Common myeloid progenitor, CD34-positive (primary cell): ENCODE measurements at regions not wholly inside any gene's neighbourhood (a gene's known extent, or its start where the extent isn't known, plus 50 kb on each side); places are given as distances from the start of the nearest gene placed in this dataset.

ENCODE experiments used
- CTCF ChIA-PET: fragments of 350-600 bp; sonication (Branson Sonifier 250); formaldehyde crosslinking; loops from one replicate; lab custom pipeline; 2021; ENCODE audit warnings: antibody characterized with exemption; lab: Charles Lee
- POLR2A ChIA-PET: fragments of 350-600 bp; sonication (Branson Sonifier 250); formaldehyde crosslinking; loops from one replicate; lab custom pipeline; 2021; ENCODE audit warnings: antibody characterized with exemption; lab: Charles Lee
- DNase-seq, 3 donors: peaks; one replicate each; pipeline versions ENCODE4 v3.0.0 to v3.0.0-alpha.2; 2013
- H3K27ac ChIP-seq, 2 experiments: 1 replicate in 1 of 2; 2 replicates in 1 of 2; pipeline ENCODE4 v1.7.0; 2013; ENCODE audit warnings: inconsistent platforms in 2 of 2, low read length in 2 of 2, mild to moderate bottlenecking in 2 of 2, low read depth in 1 of 2, moderate library complexity in 1 of 2; ENCODE audit not compliant: severe bottlenecking in 2 of 2, insufficient read depth in 1 of 2, poor library complexity in 1 of 2
- H3K27me3 ChIP-seq, 5 experiments: replicated peaks in 2 of 5; 1 replicate in 3 of 5; 2 replicates in 2 of 5; pipeline versions ENCODE4 v1.6.1 to v1.7.0; 2013; ENCODE audit warnings: low read length in 4 of 5, mild to moderate bottlenecking in 2 of 5, moderate library complexity in 2 of 5, inconsistent platforms in 1 of 5; ENCODE audit not compliant: insufficient read depth in 5 of 5, control insufficient read depth in 4 of 5
- H3K36me3 ChIP-seq, 4 experiments: 1 replicate in 2 of 4; 2 replicates in 2 of 4; pipeline versions ENCODE4 v1.6.1 to v1.7.0; 2013; ENCODE audit warnings: low read length in 3 of 4, control low read depth in 1 of 4, mild to moderate bottlenecking in 1 of 4; ENCODE audit not compliant: control insufficient read depth in 4 of 4, insufficient read depth in 4 of 4
- H3K4me1 ChIP-seq, 4 experiments: 1 replicate in 3 of 4; 2 replicates in 1 of 4; pipeline versions ENCODE4 v1.6.1 to v1.7.1; 2013; ENCODE audit warnings: low read length in 3 of 4, mild to moderate bottlenecking in 3 of 4, control low read depth in 1 of 4, inconsistent platforms in 1 of 4, moderate library complexity in 1 of 4; ENCODE audit not compliant: control insufficient read depth in 4 of 4, insufficient read depth in 4 of 4; ENCODE audit errors: control extremely low read depth in 1 of 4
- H3K4me3 ChIP-seq, 7 experiments: 1 replicate in 4 of 7; 2 replicates in 3 of 7; pipeline versions ENCODE4 v1.5.1 to v1.7.0; 2013; ENCODE audit warnings: mild to moderate bottlenecking in 7 of 7, low read length in 6 of 7, moderate library complexity in 6 of 7, inconsistent platforms in 2 of 7, low read depth in 2 of 7, control low read depth in 1 of 7; ENCODE audit not compliant: insufficient read depth in 4 of 7, control insufficient read depth in 1 of 7; ENCODE audit errors: extremely low read depth in 1 of 7
- H3K9me3 ChIP-seq, 5 experiments: 1 replicate in 4 of 5; 2 replicates in 1 of 5; pipeline versions ENCODE4 v1.6.1 to v1.7.1; 2013; ENCODE audit warnings: low read length in 4 of 5, mild to moderate bottlenecking in 2 of 5, inconsistent platforms in 1 of 5, low read depth in 1 of 5, moderate library complexity in 1 of 5; ENCODE audit not compliant: control insufficient read depth in 4 of 5, insufficient read depth in 2 of 5; ENCODE audit errors: control extremely low read depth in 1 of 5
- WGBS: methylation state at CpG from one replicate; pipeline ENCODE4 v1.1.5; 2013; ENCODE audit not compliant: insufficient coverage; 5-methylcytosine and 5-hydroxymethylcytosine counted together

DNA sequence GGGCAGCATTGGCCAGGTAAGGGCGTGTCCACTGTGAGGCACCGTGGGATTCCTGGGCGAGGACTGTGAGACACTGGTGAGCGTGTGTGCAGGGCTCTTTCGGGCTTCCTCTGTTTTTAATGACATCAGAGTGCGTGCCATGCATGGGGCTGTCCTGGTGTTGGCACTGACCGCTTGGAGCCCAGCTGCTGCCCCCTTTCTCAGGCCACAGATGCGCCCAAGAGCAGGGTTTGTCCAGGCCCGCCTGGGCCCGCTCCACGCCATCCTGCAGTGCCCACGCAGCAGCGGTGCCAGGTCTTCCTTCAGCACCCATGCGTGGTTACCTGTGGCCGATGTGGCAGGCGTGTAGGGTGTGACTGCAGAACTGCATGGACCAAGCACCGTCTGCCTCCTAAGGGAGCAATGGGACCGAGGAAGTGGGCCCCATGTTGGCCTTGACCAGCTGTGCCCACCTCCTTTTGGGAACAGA lies 72.3 kb upstream of the SEPTIN5 start:
- CTCF ChIA-PET, result no interaction called here
- Histone ChIP-seq H3K27me3 (peaks cover 0 to 2% (median 0%) of the 10 kb centered on the region in 5 experiments), H3K4me3 (no peak overlapping the region), H3K36me3 (no peaks in the 10 kb centered on the region), H3K27ac (no peak overlapping the region), H3K4me1 (peaks cover 1 to 57% (median 26%) of the 10 kb centered on the region in 4 experiments), H3K9me3 (peaks cover 0 to 6% (median 0%) of the 10 kb centered on the region in 5 experiments)
- POLR2A ChIA-PET, result no interaction called here
- 93% methylated on average over 18 of the region's 18 CpGs for WGBS
- no peak for DNase-seq

DNA sequence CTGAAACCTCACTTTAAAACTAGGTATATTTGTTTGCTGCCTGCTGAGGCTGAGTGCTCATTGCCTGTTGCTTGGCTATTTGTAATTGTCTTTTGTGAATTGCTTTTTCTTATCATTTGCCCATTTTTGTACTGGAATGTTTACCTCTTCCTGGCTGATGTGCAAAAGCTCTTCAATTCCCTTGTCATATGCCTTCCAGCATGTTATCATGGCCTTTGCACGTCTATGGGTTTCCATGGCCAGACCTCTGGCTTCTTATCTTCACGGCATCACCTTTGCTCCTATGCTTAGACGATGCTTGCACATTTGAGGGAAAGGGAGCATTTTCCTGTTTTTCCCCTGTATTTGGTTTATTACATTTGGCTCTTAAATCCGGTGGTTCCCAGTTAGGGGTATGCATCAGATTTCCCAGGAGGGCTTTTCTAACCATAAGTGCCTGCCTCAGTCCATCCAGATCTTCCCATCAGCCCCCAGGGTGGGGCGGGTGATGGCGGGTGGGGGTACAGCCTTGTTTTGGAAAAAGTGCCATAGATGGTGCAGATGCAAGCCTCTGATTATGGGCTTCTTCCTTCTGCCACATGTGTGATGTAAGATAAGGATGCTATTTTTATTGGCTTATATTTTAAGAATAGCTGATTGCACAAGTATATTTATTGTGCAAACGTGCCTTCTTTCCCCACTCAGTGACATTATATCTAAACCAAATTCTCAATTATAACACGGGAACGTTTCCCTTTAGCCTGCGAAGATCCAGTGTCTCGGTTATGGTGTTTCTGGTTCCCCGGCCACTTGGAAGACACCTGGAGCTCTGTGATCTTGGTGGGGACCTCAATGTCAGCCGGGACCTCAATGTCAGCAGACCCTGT lies 70.6 kb upstream of the SEPTIN5 start:
- Histone ChIP-seq H3K36me3 (no peaks in the 10 kb centered on the region), H3K9me3 (peaks cover 2 to 14% (median 6%) of the 10 kb centered on the region in 5 experiments), H3K27ac (peak overlapping the region; percentile 50 to 57), H3K4me1 (peaks cover 1 to 44% (median 20%) of the 10 kb centered on the region in 4 experiments), H3K27me3 (peaks cover 0 to 2% (median 0%) of the 10 kb centered on the region in 5 experiments), H3K4me3 (peak overlapping the region in 2 of 7 experiments; percentile 12 to 53)
- ChIA-PET CTCF (interaction anchor here (0.9 to 2.6 kb wide), 6 partner anchors 12 to 171 kb away, joined by 3 to 12 read pairs (median 4); no protein-coding TSS in a partner anchor), POLR2A (no interaction called here)
- peak; percentile 85 to 97 (median 94) for DNase-seq
- 3% methylated on average over 10 of the region's 13 CpGs for WGBS

DNA sequence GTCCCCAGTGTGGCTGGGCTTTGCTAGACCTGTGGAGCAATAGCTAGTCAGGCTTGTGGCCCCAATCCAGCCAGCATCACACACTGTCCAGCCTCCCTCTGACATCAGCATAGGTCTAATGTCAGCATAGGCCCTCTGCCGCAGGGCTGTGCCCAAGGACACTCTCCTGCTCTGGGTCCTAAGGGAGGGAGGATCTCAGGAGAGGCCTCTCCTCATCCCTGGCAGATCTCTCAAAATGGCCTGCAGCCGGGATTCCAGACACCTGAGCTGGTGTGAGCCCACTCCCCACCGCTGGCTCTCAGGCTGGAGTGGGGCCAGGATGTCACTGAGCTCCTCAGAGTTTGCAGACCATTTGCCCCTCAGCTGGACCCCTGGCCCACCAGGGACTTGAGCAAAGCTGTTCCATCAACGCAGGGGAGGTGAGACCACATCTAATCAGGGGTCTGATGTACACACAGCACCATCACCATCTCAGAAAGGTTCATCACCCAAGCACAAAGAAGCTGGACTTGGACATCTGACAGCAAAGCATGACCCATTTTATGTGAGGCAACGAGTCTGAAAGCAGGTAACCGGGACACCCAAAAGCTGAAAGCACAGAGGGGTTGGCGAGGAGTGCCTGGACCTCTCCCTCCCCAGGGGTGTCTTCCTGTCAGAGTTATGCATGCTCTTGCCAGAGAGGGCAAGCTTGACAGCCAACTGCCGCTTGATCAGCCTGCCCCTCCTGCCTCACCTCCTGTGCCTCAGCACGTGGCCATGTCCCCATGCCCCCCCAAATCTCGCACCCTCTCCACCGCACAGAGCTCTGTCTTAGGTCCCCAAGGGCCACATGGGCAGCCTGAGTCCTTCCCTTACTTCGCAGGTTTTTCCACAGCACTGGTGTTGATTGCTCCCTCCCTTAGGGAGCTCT lies 69.7 kb upstream of the SEPTIN5 start:
- ChIA-PET POLR2A (interaction anchor here (0.6 kb wide), 1 partner anchor 404 kb away, joined by 4 read pairs; no protein-coding TSS in a partner anchor), CTCF (interaction anchor here (0.7 to 2.6 kb wide), 8 partner anchors 10 to 172 kb away, joined by 3 to 12 read pairs (median 4); no protein-coding TSS in a partner anchor)
- H3K9me3 ChIP-seq, result peaks cover 2 to 14% (median 6%) of the 10 kb centered on the region in 5 experiments
- 73% methylated on average over 10 of the region's 12 CpGs for WGBS
- H3K4me1 ChIP-seq, result peaks cover 1 to 43% (median 20%) of the 10 kb centered on the region in 4 experiments
- H3K4me3 ChIP-seq, result peak overlapping the region in 2 of 7 experiments; percentile 12 to 53
- peak overlapping the region; percentile 50 to 57 for H3K27ac ChIP-seq
- H3K27me3 ChIP-seq, result peaks cover 0 to 2% (median 0%) of the 10 kb centered on the region in 5 experiments
- no peak for DNase-seq
- no peaks in the 10 kb centered on the region for H3K36me3 ChIP-seq

DNA sequence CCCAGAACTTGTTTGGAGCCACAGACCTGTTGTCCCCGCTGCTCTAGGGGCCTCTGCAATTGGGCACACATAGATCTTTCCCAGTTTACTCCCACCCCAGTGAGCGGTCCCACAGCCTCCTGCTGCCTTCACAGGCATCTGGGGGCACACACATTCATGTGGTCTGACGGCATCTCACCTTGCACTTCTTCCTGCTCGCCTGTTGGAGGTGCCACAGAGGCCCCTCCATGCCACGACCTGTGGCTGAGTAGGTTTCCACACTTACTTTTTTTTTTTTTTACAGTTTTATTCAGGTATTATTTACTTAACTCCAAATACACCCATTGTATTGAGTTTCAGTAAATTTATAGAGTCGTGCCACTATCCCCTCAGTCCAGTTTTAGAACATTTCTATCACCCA lies 68.9 kb upstream of the SEPTIN5 start:
- no peak overlapping the region for H3K27ac ChIP-seq

DNA sequence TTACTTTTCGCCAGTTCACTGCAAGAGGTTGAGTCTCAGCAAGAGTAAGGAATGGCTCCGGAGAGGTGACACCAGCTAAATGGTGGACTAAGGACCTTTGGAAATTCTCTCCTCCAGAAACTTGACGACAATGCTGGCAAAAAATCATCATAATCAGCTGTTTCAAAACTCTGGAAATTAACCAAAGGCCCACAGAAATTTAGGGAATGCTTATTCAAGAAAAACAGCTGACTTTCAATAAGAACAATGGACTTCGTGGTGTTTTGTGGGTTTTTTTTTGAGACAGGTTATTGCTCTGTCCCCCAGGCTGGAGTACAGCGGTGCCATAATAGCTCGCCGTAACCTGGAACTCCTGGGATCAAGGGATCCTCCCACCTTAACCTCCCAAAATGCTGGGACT lies 68.4 kb upstream of the SEPTIN5 start:
- POLR2A ChIA-PET, result interaction anchor here (0.6 kb wide), 1 partner anchor 577 kb away, joined by 3 read pairs; no protein-coding TSS in a partner anchor
- Histone ChIP-seq H3K4me1 (peaks cover 1 to 43% (median 20%) of the 10 kb centered on the region in 4 experiments), H3K9me3 (peaks cover 2 to 14% (median 6%) of the 10 kb centered on the region in 5 experiments), H3K27ac (no peak overlapping the region), H3K4me3 (no peak overlapping the region), H3K27me3 (peaks cover 0 to 2% (median 0%) of the 10 kb centered on the region in 5 experiments), H3K36me3 (no peaks in the 10 kb centered on the region)
- 73% methylated on average over 2 of the region's 7 CpGs for WGBS
- DNase-seq, result no peak
- CTCF ChIA-PET, result interaction anchor here (0.7 to 1.8 kb wide), 4 partner anchors 9 to 154 kb away, joined by 3 to 7 read pairs (median 3); partner anchors contain the start of gene GP1BB

More for the DNA sequence above, 68.9 kb upstream of the SEPTIN5 start:
- ChIA-PET CTCF (interaction anchor here (0.7 to 1.9 kb wide), 3 partner anchors 9 to 154 kb away, joined by 3 to 10 read pairs (median 7); no protein-coding TSS in a partner anchor), POLR2A (interaction anchor here (0.6 kb wide), 1 partner anchor 578 kb away, joined by 3 read pairs; no protein-coding TSS in a partner anchor)
- H3K36me3 ChIP-seq, result no peaks in the 10 kb centered on the region
- peaks cover 2 to 14% (median 6%) of the 10 kb centered on the region in 5 experiments for H3K9me3 ChIP-seq
- 97% methylated on average over 3 of the region's 6 CpGs for WGBS
- peaks cover 0 to 2% (median 0%) of the 10 kb centered on the region in 5 experiments for H3K27me3 ChIP-seq
- no peak overlapping the region for H3K4me3 ChIP-seq
- peaks cover 1 to 43% (median 20%) of the 10 kb centered on the region in 4 experiments for H3K4me1 ChIP-seq
- DNase-seq, result no peak

DNA sequence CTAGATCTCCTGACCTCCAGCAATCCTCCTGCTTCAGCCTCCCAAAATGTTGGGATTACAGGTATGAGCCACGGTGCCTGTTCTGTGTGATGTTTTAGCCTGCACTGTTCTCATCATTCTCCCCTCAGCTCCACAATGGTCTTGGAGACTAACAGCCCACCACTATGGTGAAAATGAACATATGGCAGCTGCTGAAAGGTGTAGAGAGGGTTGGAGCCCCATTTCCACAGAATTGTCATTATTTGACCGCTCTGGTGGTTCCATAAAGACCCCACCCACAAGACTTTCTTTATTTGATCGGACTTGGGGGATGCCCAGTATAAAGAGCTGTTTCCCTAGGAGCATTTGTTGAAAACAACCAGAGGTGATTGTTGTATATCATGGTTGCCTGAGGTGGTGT lies 67.9 kb upstream of the SEPTIN5 start:
- ChIA-PET CTCF (interaction anchor here (0.8 to 1.3 kb wide), 4 partner anchors 14 to 150 kb away, joined by 3 to 4 read pairs (median 3); partner anchors contain the start of gene GP1BB), POLR2A (no interaction called here)
- Histone ChIP-seq H3K27me3 (no peaks in the 10 kb centered on the region), H3K27ac (no peak overlapping the region), H3K36me3 (no peaks in the 10 kb centered on the region), H3K4me3 (no peak overlapping the region), H3K4me1 (peaks cover 1 to 41% (median 20%) of the 10 kb centered on the region in 4 experiments), H3K9me3 (peaks cover 2 to 14% (median 6%) of the 10 kb centered on the region in 5 experiments)
- WGBS, result no CpG with 5 or more reads among the region's 3 CpGs
- DNase-seq, result no peak
